Testis (tissue), 2 donors: ENCODE measurements at regions not wholly inside any gene's neighbourhood (a gene's known extent, or its start where the extent isn't known, plus 50 kb on each side); places are given as distances from the start of the nearest gene placed in this dataset.

ENCODE experiments used
- POLR2A ChIP-seq: fragments of 450-650 bp; IDR thresholded peaks from one replicate; pipeline ENCODE4 v1.6.1; 2017; ENCODE audit warnings: antibody characterized with exemption, mild to moderate bottlenecking, moderate library complexity
- TF ChIP-seq, protein P1 (sequence below), 3 experiments: fragments of 450-650 bp in 2 of 3; fragments of 200-600 bp in 1 of 3; sonication (generic) in 1 of 3; IDR thresholded peaks; one replicate each; pipeline ENCODE4 v1.5.1; 2016 to 2019; ENCODE audit warnings: antibody characterized with exemption in 3 of 3, mild to moderate bottlenecking in 2 of 3, moderate library complexity in 1 of 3

DNA sequence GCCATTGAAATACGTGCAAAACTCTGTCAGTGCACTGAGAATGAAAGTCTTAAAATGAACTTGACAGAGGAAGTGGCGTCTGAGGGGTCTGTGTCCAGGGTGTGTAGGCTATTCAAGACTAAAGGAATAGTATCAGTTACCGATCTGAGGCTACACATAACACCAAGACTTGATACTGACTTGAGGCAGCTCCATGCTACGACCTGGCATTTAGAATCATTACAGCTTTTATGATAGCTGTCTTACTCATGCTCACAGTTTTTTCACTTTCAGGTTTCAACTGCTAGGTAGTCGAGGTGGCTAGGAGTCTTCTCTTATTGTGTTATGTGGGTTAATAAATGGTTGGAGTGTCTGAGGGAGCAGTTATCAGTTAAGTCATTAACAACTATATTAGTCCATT, 92.8 kb upstream of the SLCO6A1 start:
- TF ChIP-seq, protein P1, sequence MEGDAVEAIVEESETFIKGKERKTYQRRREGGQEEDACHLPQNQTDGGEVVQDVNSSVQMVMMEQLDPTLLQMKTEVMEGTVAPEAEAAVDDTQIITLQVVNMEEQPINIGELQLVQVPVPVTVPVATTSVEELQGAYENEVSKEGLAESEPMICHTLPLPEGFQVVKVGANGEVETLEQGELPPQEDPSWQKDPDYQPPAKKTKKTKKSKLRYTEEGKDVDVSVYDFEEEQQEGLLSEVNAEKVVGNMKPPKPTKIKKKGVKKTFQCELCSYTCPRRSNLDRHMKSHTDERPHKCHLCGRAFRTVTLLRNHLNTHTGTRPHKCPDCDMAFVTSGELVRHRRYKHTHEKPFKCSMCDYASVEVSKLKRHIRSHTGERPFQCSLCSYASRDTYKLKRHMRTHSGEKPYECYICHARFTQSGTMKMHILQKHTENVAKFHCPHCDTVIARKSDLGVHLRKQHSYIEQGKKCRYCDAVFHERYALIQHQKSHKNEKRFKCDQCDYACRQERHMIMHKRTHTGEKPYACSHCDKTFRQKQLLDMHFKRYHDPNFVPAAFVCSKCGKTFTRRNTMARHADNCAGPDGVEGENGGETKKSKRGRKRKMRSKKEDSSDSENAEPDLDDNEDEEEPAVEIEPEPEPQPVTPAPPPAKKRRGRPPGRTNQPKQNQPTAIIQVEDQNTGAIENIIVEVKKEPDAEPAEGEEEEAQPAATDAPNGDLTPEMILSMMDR (IDR thresholded peaks at IDR 0.05): no peak
- no peak for TF ChIP-seq POLR2A
